ENCODE measurements at regions not wholly inside any gene's neighbourhood (a gene's known extent, or its start where the extent isn't known, plus 50 kb on each side); places are given as distances from the start of the nearest gene placed in this dataset.

GRCh38 chr5:5780253-5780652, 357.8 kb downstream of the ICE1 start:
- no peak for DNase-seq (ENCODE audit: low spot score)
- Mint-ChIP-seq H3K27ac (ENCODE audit: unreplicated experiment) (no peak overlapping the region), H3K9me3 (ENCODE audit: low read depth) (no peaks in the 10 kb centered on the region), H3K27me3 (ENCODE audit: low read depth) (no peaks in the 10 kb centered on the region), H3K36me3 (ENCODE audit: low read depth) (no peaks in the 10 kb centered on the region), H3K4me3 (ENCODE audit: unreplicated experiment) (no peak overlapping the region), H3K4me1 (ENCODE audit: low read depth) (no peaks in the 10 kb centered on the region)
- no peak for TF ChIP-seq CTCF (IDR thresholded peaks at IDR 0.05)

- Mint-ChIP-seq H3K36me3 (ENCODE audit: low read depth) (no peaks in the 10 kb centered on the region), H3K4me3 (ENCODE audit: unreplicated experiment) (no peak overlapping the region), H3K4me1 (ENCODE audit: low read depth) (no peaks in the 10 kb centered on the region), H3K27me3 (ENCODE audit: low read depth) (no peaks in the 10 kb centered on the region), H3K27ac (ENCODE audit: unreplicated experiment) (no peak overlapping the region), H3K9me3 (ENCODE audit: low read depth) (no peaks in the 10 kb centered on the region)
- TF ChIP-seq CTCF (IDR thresholded peaks at IDR 0.05), result no peak
- DNase-seq (ENCODE audit: low spot score), result no peak
Measured at GRCh38 chr5:5777013-5777412, 354.5 kb downstream of the ICE1 start.

DNA sequence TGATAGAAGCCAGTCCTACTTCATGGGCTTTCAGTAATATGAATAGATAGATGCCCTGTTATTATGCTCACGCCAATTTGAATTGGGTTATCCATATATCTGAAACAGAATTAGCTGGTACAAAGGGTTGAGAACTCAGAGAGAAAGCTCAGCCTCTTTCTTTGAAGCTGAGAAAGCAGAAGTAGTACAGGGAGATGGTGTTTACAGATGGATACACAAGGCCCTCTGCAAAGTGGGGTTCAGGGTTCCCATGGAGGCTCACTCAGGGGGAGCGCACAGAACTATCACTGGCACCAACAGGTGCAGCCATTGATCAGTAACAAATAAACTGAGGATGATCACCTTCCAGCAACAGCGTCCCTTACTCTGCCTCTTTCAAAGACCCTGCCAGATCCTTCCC, 349.7 kb downstream of the ICE1 start:
- Mint-ChIP-seq H3K9me3 (ENCODE audit: low read depth) (no peaks in the 10 kb centered on the region), H3K27ac (ENCODE audit: unreplicated experiment) (no peak overlapping the region)
- no peak for TF ChIP-seq CTCF (IDR thresholded peaks at IDR 0.05)

GRCh38 chr5:5770825-5771224, 348.3 kb downstream of the ICE1 start:
- H3K4me1 Mint-ChIP-seq (ENCODE audit: low read depth), result no peaks in the 10 kb centered on the region
- no peaks in the 10 kb centered on the region for H3K27me3 Mint-ChIP-seq (ENCODE audit: low read depth)
- TF ChIP-seq CTCF (IDR thresholded peaks at IDR 0.05), result no peak
- H3K36me3 Mint-ChIP-seq (ENCODE audit: low read depth), result no peaks in the 10 kb centered on the region
- DNase-seq (ENCODE audit: low spot score), result no peak
- H3K9me3 Mint-ChIP-seq (ENCODE audit: low read depth), result no peaks in the 10 kb centered on the region
- no peak overlapping the region for H3K4me3 Mint-ChIP-seq (ENCODE audit: unreplicated experiment)
- no peak overlapping the region for H3K27ac Mint-ChIP-seq (ENCODE audit: unreplicated experiment)

More for the DNA sequence above, 349.7 kb downstream of the ICE1 start:
- Mint-ChIP-seq H3K36me3 (ENCODE audit: low read depth) (no peaks in the 10 kb centered on the region), H3K27me3 (ENCODE audit: low read depth) (no peaks in the 10 kb centered on the region), H3K4me1 (ENCODE audit: low read depth) (no peaks in the 10 kb centered on the region), H3K4me3 (ENCODE audit: unreplicated experiment) (no peak overlapping the region)
- no peak for DNase-seq (ENCODE audit: low spot score)

DNA sequence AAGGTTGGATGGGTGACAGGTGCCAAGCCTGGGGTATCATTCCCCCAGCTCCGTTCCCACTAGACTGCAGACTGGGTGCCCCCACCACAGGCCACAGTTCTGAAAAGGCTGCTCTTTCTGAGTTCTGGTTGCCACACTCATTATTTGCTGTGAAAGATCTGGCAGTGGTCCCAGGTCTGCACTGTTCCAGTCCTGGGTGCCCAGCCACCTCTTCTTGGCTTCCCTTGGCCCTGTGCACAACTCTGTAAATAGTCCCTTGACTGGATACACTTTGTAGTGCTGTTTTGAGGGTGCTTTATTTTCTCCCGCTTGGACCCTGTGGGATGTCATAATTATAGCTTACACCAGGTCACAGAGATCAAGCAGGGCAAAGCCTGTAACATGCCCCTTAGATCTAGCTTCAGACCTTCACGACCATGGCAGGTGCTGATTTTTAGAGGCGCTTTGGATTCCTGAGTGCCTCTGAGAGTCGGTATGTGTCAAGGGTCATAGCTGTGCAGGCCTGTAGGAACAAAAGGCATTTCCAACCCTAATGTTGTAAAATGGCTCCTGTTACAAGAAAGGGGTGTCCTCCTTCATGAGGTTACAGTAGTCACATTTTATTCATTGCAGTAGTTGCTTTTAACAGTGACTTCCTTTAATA, 344.9 kb downstream of the ICE1 start:
- DNase-seq (ENCODE audit: low spot score), result no peak
- H3K4me3 Mint-ChIP-seq (ENCODE audit: unreplicated experiment), result no peak overlapping the region
- H3K9me3 Mint-ChIP-seq (ENCODE audit: low read depth), result no peaks in the 10 kb centered on the region
- no peaks in the 10 kb centered on the region for H3K27me3 Mint-ChIP-seq (ENCODE audit: low read depth)
- no peaks in the 10 kb centered on the region for H3K4me1 Mint-ChIP-seq (ENCODE audit: low read depth)
- H3K27ac Mint-ChIP-seq (ENCODE audit: unreplicated experiment), result no peak overlapping the region
- no peaks in the 10 kb centered on the region for H3K36me3 Mint-ChIP-seq (ENCODE audit: low read depth)
- no peak for TF ChIP-seq CTCF (IDR thresholded peaks at IDR 0.05)

Measured in chondrocyte (in vitro differentiated cells).